ENCODE measurements at regions not wholly inside any gene's neighbourhood (a gene's known extent, or its start where the extent isn't known, plus 50 kb on each side); places are given as distances from the start of the nearest gene placed in this dataset.

- no peak for DNase-seq (ENCODE audit: low read depth)
These were observed 343.2 kb downstream of the KCNRG start for GRCh38 chr13:50358231-50359040.

GRCh38 chr13:50359041-50359367, 343.8 kb downstream of the KCNRG start:
- no peak for DNase-seq (ENCODE audit: low read depth)

- DNase-seq (ENCODE audit: low read depth): no peak
These were observed 344.5 kb downstream of the KCNRG start for GRCh38 chr13:50359779-50360178.

GRCh38 chr13:50360637-50361036, 345.4 kb downstream of the KCNRG start:
- DNase-seq (ENCODE audit: low read depth): no peak

GRCh38 chr13:50361282-50361681, 346.0 kb downstream of the KCNRG start:
- DNase-seq (ENCODE audit: low read depth): no peak

GRCh38 chr13:50365408-50366391, 350.5 kb downstream of the KCNRG start:
- no peak for DNase-seq (ENCODE audit: low read depth)

- DNase-seq (ENCODE audit: low read depth): no peak
These were observed 351.4 kb downstream of the KCNRG start for GRCh38 chr13:50366488-50367174.

GRCh38 chr13:50369646-50370045, 354.4 kb downstream of the KCNRG start:
- no peak for DNase-seq (ENCODE audit: low read depth)

- no peak for DNase-seq (ENCODE audit: low read depth)
These were observed 355.2 kb downstream of the KCNRG start for GRCh38 chr13:50370303-50370950.

GRCh38 chr13:50374517-50374916, 359.3 kb downstream of the KCNRG start:
- DNase-seq (ENCODE audit: low read depth): no peak

- no peak for DNase-seq (ENCODE audit: low read depth)
These were observed 360.5 kb downstream of the KCNRG start for GRCh38 chr13:50375792-50376191.

GRCh38 chr13:50376895-50377575, 361.8 kb downstream of the KCNRG start:
- no peak for DNase-seq (ENCODE audit: low read depth)

- DNase-seq (ENCODE audit: low read depth): no peak
These were observed 362.6 kb downstream of the KCNRG start for GRCh38 chr13:50377726-50378270.

- DNase-seq (ENCODE audit: low read depth): no peak
These were observed 363.3 kb downstream of the KCNRG start for GRCh38 chr13:50378509-50379044.

- no peak for DNase-seq (ENCODE audit: low read depth)
These were observed 364.3 kb downstream of the KCNRG start for GRCh38 chr13:50379584-50379983.

GRCh38 chr13:50380905-50381304, 365.7 kb downstream of the KCNRG start:
- no peak for DNase-seq (ENCODE audit: low read depth)

- no peak for DNase-seq (ENCODE audit: low read depth)
These were observed 367.3 kb downstream of the KCNRG start for GRCh38 chr13:50382511-50382910.

GRCh38 chr13:50382951-50383350, 367.7 kb downstream of the KCNRG start:
- no peak for DNase-seq (ENCODE audit: low read depth)

- DNase-seq (ENCODE audit: low read depth): no peak
These were observed 369.5 kb downstream of the KCNRG start for GRCh38 chr13:50384724-50385123.

GRCh38 chr13:50386541-50387050, 371.4 kb downstream of the KCNRG start:
- no peak for DNase-seq (ENCODE audit: low read depth)

All from stimulated activated CD8-positive, alpha-beta memory T cell treated with anti-CD3 and anti-CD28 coated beads, Interleukin-12 subunit alpha, Interleukin-12 subunit beta, amount 100 ng/mL, for 4 hours (primary cell).